NCI-H1436 (cell line): ENCODE measurements at regions not wholly inside any gene's neighbourhood (a gene's known extent, or its start where the extent isn't known, plus 50 kb on each side); places are given as distances from the start of the nearest gene placed in this dataset.
"Not testable (repeated sequence)": the region's sequence is repeated elsewhere in the genome, so short reads cannot be mapped to it uniquely, and the experiment has no call there.

Source experiments
- DNase-seq: peaks from one replicate; lab custom pipeline; 2025; lab: John Stamatoyannopoulos, UW

- DNase-seq, result no peak
These were observed 124.4 kb upstream of the VPREB1 start for GRCh38 chr22:22120160-22120559.

DNA sequence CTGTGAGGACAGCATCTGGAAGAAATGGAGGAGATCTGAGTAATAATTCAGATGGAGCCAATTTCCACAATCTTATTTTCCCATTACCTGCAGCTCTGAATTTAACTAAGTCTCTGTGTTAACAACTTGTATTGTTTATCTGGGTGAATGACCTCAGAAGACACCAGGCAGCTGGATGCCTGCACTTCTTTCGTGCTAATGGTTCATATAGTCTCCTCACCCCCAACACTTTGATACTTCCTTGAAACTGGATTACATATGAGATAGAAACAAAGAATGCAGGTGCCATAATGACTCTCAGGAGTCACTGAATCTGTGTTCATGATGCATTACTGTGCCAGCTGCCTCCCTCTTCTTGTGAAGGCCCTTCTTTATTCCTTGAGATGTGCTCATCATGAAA lies 125.6 kb upstream of the VPREB1 start:
- DNase-seq, result no peak

GRCh38 chr22:22117864-22118544 lies 126.6 kb upstream of the VPREB1 start:
- DNase-seq, result not testable (repeated sequence)

DNA sequence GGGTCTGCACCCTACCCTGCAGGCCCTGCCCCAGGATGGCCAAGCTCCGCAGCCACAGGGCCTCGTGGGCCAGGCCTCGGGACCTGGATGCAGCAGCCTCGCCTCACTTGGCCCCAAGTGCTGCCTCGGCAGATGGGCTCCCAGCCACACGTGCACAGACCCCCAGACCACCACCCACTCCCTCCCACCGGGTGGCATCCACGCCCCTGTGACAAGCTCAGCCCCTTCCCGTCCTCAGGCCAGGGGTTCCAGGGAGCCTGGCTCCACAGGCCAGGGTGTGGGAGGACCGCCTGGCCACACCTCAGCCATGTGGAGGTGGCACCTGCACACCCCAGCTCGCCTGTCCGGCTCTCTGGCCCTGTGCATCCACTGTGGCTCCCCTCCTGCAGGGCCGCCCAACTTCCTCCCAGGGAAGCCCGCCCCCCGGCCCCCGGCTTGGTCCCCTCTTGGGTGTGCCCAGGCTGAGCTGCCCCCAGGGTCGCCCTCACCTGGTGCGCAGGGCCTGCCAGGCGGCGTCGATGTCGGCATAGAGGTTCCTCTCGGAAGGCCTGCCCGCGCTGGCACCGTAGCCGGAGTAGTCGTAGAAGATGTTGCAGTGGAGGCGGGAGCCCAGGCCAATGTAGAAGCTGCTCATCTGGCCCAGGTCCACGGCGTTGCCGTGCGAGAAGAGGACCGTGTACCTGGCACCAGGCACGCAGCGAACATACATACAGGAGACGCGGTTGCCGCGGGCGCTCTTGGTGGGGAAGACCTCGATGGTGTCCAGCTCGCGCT lies 127.4 kb upstream of the VPREB1 start:
- DNase-seq, result not testable (repeated sequence)

GRCh38 chr22:22113701-22114100 lies 130.9 kb upstream of the VPREB1 start:
- DNase-seq, result no peak

GRCh38 chr22:22112533-22113294 lies 130.1 kb upstream of the TOP3B start:
- no peak for DNase-seq

- no peak for DNase-seq
These were observed 129.4 kb upstream of the TOP3B start for GRCh38 chr22:22111983-22112382.

DNA sequence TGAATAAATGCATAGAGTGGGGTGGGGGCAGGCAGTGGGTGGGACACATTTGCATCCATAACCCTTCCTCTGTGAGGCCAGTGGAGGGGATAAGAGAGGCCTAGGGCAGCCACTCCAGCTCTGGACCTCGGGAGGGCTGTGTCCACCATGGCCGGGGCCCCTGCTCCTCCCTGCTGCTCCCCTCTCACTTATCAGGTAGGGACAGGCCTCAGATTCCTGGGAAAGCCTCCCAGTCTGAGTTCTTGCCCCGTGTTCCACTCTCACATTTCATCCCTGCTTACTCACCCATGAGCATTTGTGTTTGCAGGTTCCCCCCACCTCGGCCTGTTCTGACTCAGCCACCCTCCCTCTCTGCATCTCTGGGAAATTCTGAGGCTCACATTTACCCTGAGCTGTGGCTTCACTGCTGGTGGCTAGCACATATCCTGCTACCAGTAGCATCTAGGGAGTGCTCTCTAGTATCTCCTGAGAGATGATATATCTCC lies 128.7 kb upstream of the TOP3B start:
- no peak for DNase-seq

DNA sequence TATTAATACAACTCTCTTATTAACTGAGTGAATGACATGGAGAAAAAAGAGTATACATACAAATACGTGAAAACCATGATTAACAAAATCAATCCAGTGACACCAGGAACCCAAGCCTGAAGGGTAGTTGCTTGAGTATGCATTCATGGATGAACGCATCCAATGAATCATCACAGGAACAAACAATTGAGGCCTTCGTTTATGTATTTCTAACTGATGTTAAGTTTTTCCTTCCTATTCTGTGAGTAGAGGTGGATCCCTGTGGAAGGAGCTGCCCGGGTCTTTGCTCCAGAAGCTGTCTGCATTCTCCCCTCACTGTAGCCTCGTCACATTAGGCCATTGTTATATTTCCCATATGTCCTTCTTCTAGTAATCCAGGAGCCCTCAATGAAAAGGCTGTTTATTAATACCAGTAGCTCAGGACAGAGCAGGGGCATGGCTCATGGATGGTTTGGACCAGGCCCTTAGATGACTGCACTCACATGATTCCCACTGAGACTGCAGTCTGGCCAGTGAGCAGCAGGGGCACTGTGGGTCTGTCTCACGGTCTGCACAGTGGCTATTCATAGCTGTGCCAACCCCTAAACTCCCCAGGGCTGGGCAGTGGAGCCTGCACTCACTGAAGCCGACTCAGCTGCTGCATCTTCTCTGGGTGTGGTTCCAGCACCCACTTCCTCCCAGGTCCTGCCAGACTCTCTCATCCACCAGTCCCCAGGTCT lies 128.1 kb upstream of the TOP3B start:
- DNase-seq, result peak; percentile 27

GRCh38 chr22:22109693-22110466 lies 127.3 kb upstream of the TOP3B start:
- no peak for DNase-seq

DNA sequence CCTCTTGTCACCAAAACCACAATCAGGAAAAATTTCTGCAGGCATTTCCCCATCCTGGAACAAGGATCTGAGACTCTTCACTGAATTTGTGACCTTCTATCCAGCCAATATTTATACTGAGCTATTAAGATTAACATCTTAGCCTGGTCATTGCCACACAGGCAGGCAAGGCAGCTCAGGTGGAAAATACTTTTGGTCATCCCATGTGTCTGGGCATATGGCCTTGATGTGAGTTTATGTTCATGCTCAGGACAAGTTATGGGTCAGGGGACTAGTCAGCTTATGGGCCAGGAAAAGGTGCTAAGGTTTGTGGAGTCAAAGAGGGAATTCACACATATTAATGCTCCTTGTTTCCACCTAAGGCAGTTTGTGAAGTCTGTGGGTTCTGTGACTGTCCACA lies 124.3 kb upstream of the TOP3B start:
- DNase-seq, result no peak

- DNase-seq, result no peak
These were observed 122.8 kb upstream of the TOP3B start for GRCh38 chr22:22105364-22105763.

DNA sequence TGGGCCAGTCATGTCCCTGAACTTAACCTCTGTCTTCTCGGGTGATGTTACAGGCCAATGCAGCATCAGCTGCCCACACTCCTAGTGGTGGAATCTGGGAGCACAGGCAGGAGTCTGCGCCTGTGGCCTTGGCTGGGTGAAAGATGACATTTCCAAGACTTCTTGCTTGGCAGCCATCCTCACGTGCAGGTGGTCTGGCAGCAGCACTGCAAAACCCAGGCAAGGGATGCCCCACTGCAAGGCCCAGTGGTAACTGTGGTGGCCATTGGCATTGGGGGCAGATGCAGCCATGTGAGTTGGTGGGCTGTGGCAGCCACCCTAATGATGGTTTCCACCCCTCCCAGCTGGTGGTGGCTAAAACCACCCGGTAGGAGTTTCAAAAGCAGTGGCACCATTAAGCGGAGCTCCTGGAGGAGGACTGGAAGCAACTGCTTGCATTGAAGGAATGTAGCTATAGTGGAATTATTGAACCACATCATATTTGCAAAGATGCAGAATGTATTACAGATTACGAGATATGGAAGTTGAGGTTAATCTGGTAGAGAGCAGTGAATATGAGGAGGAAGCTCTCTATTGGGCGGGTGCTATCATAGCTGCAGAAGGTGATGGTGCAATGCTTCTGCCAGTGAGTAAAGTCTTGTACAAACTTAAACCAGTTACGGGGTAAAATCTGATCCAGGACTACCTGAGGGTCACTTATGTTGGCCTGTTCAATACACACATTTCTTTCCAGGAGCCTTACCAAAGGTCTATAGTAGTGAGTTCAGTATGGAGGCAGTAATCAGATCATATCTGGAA lies 120.7 kb upstream of the TOP3B start:
- no peak for DNase-seq

DNA sequence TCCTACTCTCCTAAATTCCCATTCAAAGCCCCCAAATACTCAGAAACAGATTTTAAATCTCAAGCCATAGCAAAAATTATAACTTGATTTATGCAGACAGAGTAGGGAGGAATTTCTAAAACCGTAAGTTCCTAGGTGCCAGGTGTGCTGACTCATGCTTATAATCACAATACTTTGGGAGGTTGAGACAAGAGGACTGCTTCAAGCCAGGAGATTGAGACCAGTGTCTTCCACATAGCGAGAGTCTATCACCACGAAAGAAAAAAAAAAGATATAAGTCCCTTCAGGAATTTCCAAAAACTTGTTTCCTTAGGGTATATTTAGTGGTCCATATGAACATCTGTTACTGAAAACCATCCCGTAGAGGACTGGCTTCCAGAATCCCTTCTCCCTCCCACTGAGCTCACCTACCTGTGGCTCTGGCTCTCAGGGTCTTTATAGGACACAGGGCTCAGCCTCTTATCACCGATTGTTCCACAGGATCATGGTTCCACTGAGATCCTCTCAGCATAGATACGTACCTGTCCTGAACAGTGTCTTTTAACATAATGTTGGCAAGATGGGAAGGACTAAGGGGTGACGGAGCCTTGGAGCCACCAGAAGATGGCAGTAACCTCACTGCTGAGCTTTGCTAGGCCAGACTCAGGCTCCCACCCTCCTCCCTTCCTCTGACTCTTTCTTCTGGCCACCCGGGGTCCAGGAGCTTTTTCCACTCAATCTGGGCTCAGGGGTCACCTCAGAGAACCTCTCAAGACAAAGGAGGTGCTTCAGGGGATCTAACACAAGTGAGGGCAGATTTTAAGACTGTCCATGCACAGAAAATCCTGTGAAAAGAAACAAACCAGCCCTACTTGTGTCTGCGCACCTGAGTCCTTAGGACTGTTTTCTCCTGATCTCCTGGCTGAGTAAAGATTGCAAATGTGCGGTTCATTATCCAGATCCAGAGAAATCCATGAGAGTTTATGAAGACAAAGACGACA lies 117.5 kb upstream of the TOP3B start:
- no peak for DNase-seq

GRCh38 chr22:22099194-22099486 lies 116.6 kb upstream of the TOP3B start:
- DNase-seq, result no peak

GRCh38 chr22:22098457-22099193 lies 116.0 kb upstream of the TOP3B start:
- DNase-seq, result no peak

DNA sequence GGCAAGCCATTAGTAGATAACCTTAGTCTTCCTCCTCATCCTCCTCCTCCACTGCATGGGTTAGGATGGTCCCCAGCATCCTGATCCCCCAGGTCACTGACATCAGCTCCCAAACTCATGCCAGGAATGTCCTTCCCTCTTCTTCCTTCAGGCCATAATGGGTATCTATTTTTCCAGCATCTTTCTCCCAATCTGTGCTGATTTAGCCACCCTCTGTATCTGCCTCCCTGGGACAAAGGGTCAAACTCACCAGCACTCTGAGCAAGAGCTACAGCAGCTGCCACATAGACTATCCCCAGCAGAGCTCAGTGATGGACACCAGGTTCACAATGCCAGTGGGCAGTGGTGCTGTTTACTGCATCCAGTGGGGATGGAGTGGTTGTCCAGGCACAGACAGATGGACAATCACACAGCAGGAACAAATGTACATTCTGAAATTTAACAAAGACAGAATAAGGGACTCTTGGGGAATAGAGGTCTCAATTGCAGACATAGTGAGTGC lies 115.2 kb upstream of the TOP3B start:
- no peak for DNase-seq

DNA sequence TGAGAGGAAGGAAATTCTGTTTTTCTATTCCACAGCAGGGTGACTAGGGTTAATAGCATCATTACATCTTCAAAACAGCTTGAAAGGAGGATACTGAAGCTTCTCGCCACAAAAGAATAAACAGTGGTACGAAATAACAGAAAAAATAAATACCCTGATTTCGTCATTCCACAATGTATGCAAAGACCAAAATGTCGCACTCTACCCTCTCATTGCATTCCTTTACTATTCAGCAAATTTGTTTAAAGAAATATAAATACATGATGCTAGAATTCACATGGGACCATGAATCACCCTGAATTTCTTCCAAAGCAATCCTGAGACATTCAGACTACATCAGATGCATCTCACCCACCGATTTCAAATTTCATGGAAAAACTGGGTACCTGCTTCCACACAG lies 112.3 kb upstream of the TOP3B start:
- no peak for DNase-seq

DNA sequence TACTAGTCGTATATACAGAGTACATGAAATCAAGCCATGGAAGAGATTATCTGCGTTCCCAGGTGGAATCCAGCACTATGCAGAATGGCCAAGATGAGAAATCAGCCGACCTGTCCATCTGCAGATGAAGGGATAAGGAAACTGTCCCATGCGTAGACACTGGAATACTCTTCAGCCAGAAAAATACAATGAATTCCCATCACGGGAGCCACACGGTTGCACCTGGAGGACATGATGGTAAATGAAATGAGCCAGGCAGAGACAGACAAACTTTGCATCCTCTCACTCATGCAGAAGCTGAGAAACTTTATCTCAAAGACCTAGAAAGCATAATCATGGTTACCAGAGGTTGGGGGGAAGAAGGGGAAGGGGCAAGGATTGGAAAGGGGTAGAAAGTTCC lies 111.9 kb upstream of the TOP3B start:
- DNase-seq, result no peak
